ENCODE measurements at regions not wholly inside any gene's neighbourhood (a gene's known extent, or its start where the extent isn't known, plus 50 kb on each side); places are given as distances from the start of the nearest gene placed in this dataset.

- H3K27ac ChIP-seq, result no peak overlapping the region
- no peak overlapping the region for H3K4me3 ChIP-seq (ENCODE audit: low read depth, low read length)
- no peaks in the 10 kb centered on the region for H3K36me3 ChIP-seq
- H3K9me3 ChIP-seq (ENCODE audit: severe bottlenecking), result no peaks in the 10 kb centered on the region
- no peak for DNase-seq
- H3K27me3 ChIP-seq (ENCODE audit: insufficient read depth, low read depth, severe bottlenecking), result no peaks in the 10 kb centered on the region
- TF ChIP-seq CTCF (IDR thresholded peaks at IDR 0.05; ENCODE audit: low read depth, low read length), result no peak
These were observed 64.9 kb upstream of the FANCC start for GRCh38 chr9:95382433-95382832.

GRCh38 chr9:95381221-95381620 is 63.7 kb upstream of the FANCC start:
- no peaks in the 10 kb centered on the region for H3K36me3 ChIP-seq

GRCh38 chr9:95379630-95380029 is 62.1 kb upstream of the FANCC start:
- Histone ChIP-seq H3K4me3 (ENCODE audit: low read depth, low read length) (no peak overlapping the region), H3K9me3 (ENCODE audit: severe bottlenecking) (no peaks in the 10 kb centered on the region), H3K36me3 (no peaks in the 10 kb centered on the region), H3K27me3 (ENCODE audit: insufficient read depth, low read depth, severe bottlenecking) (no peaks in the 10 kb centered on the region), H3K27ac (no peak overlapping the region)
- TF ChIP-seq CTCF (IDR thresholded peaks at IDR 0.05; ENCODE audit: low read depth, low read length), result peak; percentile 14; the same call in 1 of the 2 replicates
- DNase-seq, result no peak

More at GRCh38 chr9:95381221-95381620, 63.7 kb upstream of the FANCC start:
- Histone ChIP-seq H3K9me3 (ENCODE audit: severe bottlenecking) (no peaks in the 10 kb centered on the region), H3K27ac (no peak overlapping the region), H3K27me3 (ENCODE audit: insufficient read depth, low read depth, severe bottlenecking) (no peaks in the 10 kb centered on the region), H3K4me3 (ENCODE audit: low read depth, low read length) (no peak overlapping the region)
- no peak for DNase-seq
- no peak for TF ChIP-seq CTCF (IDR thresholded peaks at IDR 0.05; ENCODE audit: low read depth, low read length)

GRCh38 chr9:95373782-95374487 is 56.4 kb upstream of the FANCC start:
- H3K27ac ChIP-seq, result no peak overlapping the region
- no peak overlapping the region for H3K4me3 ChIP-seq (ENCODE audit: low read depth, low read length)
- no peaks in the 10 kb centered on the region for H3K27me3 ChIP-seq (ENCODE audit: insufficient read depth, low read depth, severe bottlenecking)
- DNase-seq, result no peak
- H3K9me3 ChIP-seq (ENCODE audit: severe bottlenecking), result no peaks in the 10 kb centered on the region
- no peaks in the 10 kb centered on the region for H3K36me3 ChIP-seq
- TF ChIP-seq CTCF (IDR thresholded peaks at IDR 0.05; ENCODE audit: low read depth, low read length), result no peak

- DNase-seq, result no peak
These were observed 55.7 kb upstream of the FANCC start for GRCh38 chr9:95373069-95373681.

More at GRCh38 chr9:95373069-95373681, 55.7 kb upstream of the FANCC start:
- Histone ChIP-seq H3K9me3 (ENCODE audit: severe bottlenecking) (no peaks in the 10 kb centered on the region), H3K27ac (no peak overlapping the region), H3K36me3 (no peaks in the 10 kb centered on the region), H3K4me3 (ENCODE audit: low read depth, low read length) (no peak overlapping the region), H3K27me3 (ENCODE audit: insufficient read depth, low read depth, severe bottlenecking) (no peaks in the 10 kb centered on the region)
- no peak for TF ChIP-seq CTCF (IDR thresholded peaks at IDR 0.05; ENCODE audit: low read depth, low read length)

All from WERI-Rb-1 (cell line).